A673 (cell line): ENCODE measurements at regions not wholly inside any gene's neighbourhood (a gene's known extent, or its start where the extent isn't known, plus 50 kb on each side); places are given as distances from the start of the nearest gene placed in this dataset.

Source experiments
- BruUV-seq: library from RNA; stranded (reverse); fragments of 400-500 nt; replicated peaks from 2 replicates; lab custom pipeline; 2021; lab: Mats Ljungman, UMichigan
- CTCF ChIA-PET: fragments of 300-600 bp; sonication (Branson Sonifier 250); formaldehyde crosslinking; loops from one replicate; lab custom pipeline; 2022; ENCODE audit warnings: antibody characterized with exemption; lab: Charles Lee
- POLR2A ChIA-PET: fragments of 300-600 bp; sonication (Branson Sonifier 250); formaldehyde crosslinking; loops from one replicate; lab custom pipeline; 2022; ENCODE audit warnings: antibody characterized with exemption; ENCODE audit not compliant: low non-redundant PET; lab: Charles Lee
- DNase-seq: peaks from one replicate; pipeline ENCODE4 v3.0.0-alpha.2; 2015; ENCODE audit warnings: low spot score
- H3K27ac ChIP-seq: fragments of 200-600 bp; sonication (generic); 2 replicates; pipeline ENCODE4 v1.5.1; 2016; ENCODE audit warnings: mixed run types, low read depth, mild to moderate bottlenecking, mixed read lengths, antibody characterized with exemption, low read length; ENCODE audit not compliant: poor library complexity, severe bottlenecking
- H3K27me3 ChIP-seq: fragments of 200-600 bp; sonication (generic); replicated peaks from 2 replicates; pipeline ENCODE4 v1.6.1; 2017; ENCODE audit warnings: mixed run types, low read depth, mild to moderate bottlenecking, mixed read lengths, antibody characterized with exemption, low read length; ENCODE audit not compliant: insufficient read depth, poor library complexity
- H3K36me3 ChIP-seq: fragments of 200-600 bp; sonication (generic); 2 replicates; pipeline ENCODE4 v1.6.1; 2016; ENCODE audit warnings: mixed run types, mild to moderate bottlenecking, mixed read lengths, antibody characterized with exemption, low read length; ENCODE audit not compliant: insufficient read depth, poor library complexity, severe bottlenecking
- H3K4me1 ChIP-seq: fragments of 200-600 bp; sonication (generic); 2 replicates; pipeline ENCODE4 v1.6.1; 2017; ENCODE audit warnings: mixed run types, mild to moderate bottlenecking, mixed read lengths, antibody characterized with exemption, low read length; ENCODE audit not compliant: insufficient read depth, poor library complexity, severe bottlenecking
- H3K4me3 ChIP-seq: fragments of 200-600 bp; sonication (generic); 2 replicates; pipeline ENCODE4 v1.5.1; 2016; ENCODE audit warnings: low read depth, mixed run types, mild to moderate bottlenecking, mixed read lengths, low read length; ENCODE audit not compliant: poor library complexity, severe bottlenecking
- H3K9me3 ChIP-seq: fragments of 200-600 bp; sonication (generic); 2 replicates; pipeline ENCODE4 v1.6.1; 2016; ENCODE audit warnings: mixed run types, low read depth, mild to moderate bottlenecking, mixed read lengths, antibody characterized with exemption, low read length; ENCODE audit not compliant: poor library complexity, severe bottlenecking
- CTCF ChIP-seq: fragments of 300-800, 200-600 bp; sonication (generic); conservative IDR thresholded peaks from 2 replicates; pipeline ENCODE4 v1.5.1; 2017; ENCODE audit warnings: low read depth, mild to moderate bottlenecking, antibody characterized with exemption, low read length, moderate library complexity, mixed read lengths
- EZH2 ChIP-seq: fragments of 200-600 bp; sonication (generic); IDR thresholded peaks from 2 replicates; pipeline ENCODE4 v1.6.1; 2017; ENCODE audit warnings: borderline replicate concordance, low read depth, mild to moderate bottlenecking, mixed read lengths, antibody characterized with exemption, low read length; ENCODE audit not compliant: poor library complexity, severe bottlenecking
- intact Hi-C: fragments of 100-400 bp; cut with micrococcal nuclease; formaldehyde crosslinking; loops from one replicate; pipeline ENCODE4 v1.10.0; 2022; ENCODE audit not compliant: unreplicated experiment

DNA sequence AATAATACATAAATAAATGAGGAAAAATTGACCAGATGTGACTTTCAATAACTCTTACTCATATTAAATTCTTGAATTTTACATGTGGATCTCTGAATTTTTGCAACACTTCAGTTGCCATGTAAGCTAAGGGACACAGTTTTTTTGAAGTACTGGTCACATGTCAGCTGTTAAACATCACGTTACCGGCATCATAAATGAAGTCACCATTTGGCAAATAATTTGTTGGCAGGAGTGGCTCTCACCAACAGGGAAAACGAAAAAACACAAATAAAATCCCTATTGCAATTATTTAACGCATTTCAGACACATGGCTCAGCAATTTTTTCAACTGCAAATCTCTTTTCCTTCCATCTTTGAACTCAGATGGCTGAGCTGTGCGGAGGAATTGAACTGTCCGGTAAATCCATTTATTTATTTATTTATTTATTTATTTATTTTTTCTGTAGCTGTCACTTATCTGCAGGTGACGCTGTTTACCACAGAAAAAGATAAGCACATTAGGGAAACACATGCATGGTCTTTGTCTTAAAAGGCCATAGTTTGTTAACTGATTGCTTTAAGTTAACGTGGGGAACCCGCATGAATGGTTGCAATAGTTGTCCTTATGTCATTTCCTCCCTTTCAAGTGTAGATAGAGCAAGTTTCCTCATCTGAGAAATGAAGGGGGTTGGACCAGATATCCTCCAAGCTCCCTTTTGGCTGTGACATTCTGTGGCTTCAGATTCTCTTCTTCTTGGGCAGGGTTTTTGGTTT is 64.7 kb upstream of the JAZF1 start:
- Histone ChIP-seq H3K4me1 (no peaks in the 10 kb centered on the region), H3K27ac (no peak overlapping the region), H3K36me3 (no peaks in the 10 kb centered on the region), H3K4me3 (no peak overlapping the region), H3K9me3 (no peaks in the 10 kb centered on the region), H3K27me3 (no peaks in the 10 kb centered on the region)
- CTCF ChIA-PET = no interaction called here
- intact Hi-C loops = no loop called here
- POLR2A ChIA-PET = no interaction called here
- DNase-seq = no peak
- TF ChIP-seq CTCF = no peak
- BruUV-seq = no TSS peak

GRCh38 chr7:28246921-28247461 is 66.4 kb upstream of the JAZF1 start:
- no peaks in the 10 kb centered on the region for H3K36me3 ChIP-seq
- no peak overlapping the region for H3K27ac ChIP-seq
- H3K4me1 ChIP-seq = no peaks in the 10 kb centered on the region
- no peak overlapping the region for H3K4me3 ChIP-seq
- no peaks in the 10 kb centered on the region for H3K27me3 ChIP-seq
- no peak for TF ChIP-seq CTCF
- no peak for TF ChIP-seq EZH2
- CTCF ChIA-PET = interaction anchor here (0.6 kb wide), 1 partner anchor 1047 kb away, joined by 4 read pairs; the partner anchor contains the start of gene HOXA13
- no peaks in the 10 kb centered on the region for H3K9me3 ChIP-seq
- intact Hi-C loops = no loop called here
- BruUV-seq = no TSS peak
- POLR2A ChIA-PET = interaction anchor here (0.6 kb wide), 1 partner anchor 109 kb away, joined by 3 read pairs; no protein-coding TSS in a partner anchor
- no peak for DNase-seq

DNA sequence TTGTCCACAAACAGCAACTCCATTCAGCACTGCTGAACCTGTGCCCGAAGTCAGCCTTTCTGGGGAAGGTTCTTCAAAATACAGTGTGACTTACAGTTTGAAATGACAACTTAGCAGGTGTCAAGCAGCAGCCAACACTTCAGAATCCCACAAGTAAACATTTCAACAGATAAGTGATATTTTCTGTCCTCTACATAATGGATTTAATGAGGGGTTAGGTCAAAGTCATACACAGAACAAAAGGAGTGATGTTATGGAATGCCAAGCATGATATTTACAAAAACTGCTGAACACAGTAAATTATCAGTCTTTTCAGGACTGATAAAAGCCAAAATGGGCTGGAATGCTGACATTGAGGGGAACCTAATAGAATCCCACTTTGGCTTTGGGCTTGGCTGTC is 77.6 kb upstream of the JAZF1 start:
- Histone ChIP-seq H3K4me3 (no peak overlapping the region), H3K27ac (no peak overlapping the region), H3K36me3 (no peaks in the 10 kb centered on the region), H3K4me1 (no peaks in the 10 kb centered on the region), H3K9me3 (no peaks in the 10 kb centered on the region), H3K27me3 (peaks cover 5% of the 10 kb centered on the region)
- ChIA-PET CTCF (no interaction called here), POLR2A (no interaction called here)
- no TSS peak for BruUV-seq
- intact Hi-C loops = no loop called here
- DNase-seq = no peak
- no peak for TF ChIP-seq EZH2
- no peak for TF ChIP-seq CTCF
